Breast epithelium (tissue), 4 donors: ENCODE measurements at regions not wholly inside any gene's neighbourhood (a gene's known extent, or its start where the extent isn't known, plus 50 kb on each side); places are given as distances from the start of the nearest gene placed in this dataset.

ENCODE experiments used
- DNase-seq, 2 donors: peaks; one replicate each; pipeline ENCODE4 v3.0.0-alpha.2; 2019; ENCODE audit warnings: low spot score in 2 of 2
- H3K27ac ChIP-seq, 2 donors: fragments of 200-600 bp; sonication (generic) in 1 of 2; one replicate each; pipeline ENCODE4 v1.5.1; 2016 to 2019; ENCODE audit warnings: mild to moderate bottlenecking in 1 of 2
- H3K27me3 ChIP-seq, 2 donors: fragments of 200-600 bp; sonication (generic) in 1 of 2; one replicate each; pipeline versions ENCODE4 v1.5.1 to v1.6.0; 2017 to 2019; ENCODE audit warnings: control low read depth in 1 of 2, mild to moderate bottlenecking in 1 of 2
- H3K36me3 ChIP-seq: fragments of 200-600 bp; one replicate; pipeline ENCODE4 v1.5.1; 2019
- H3K4me1 ChIP-seq, 2 donors: fragments of 200-600 bp; sonication (generic); one replicate each; pipeline ENCODE4 v1.5.1; 2016 to 2019; ENCODE audit warnings: control low read depth in 1 of 2
- H3K4me3 ChIP-seq, 3 donors: fragments of 200-600 bp; sonication (generic); 1 replicate in 2 of 3; 2 replicates in 1 of 3; pipeline ENCODE4 v1.5.1; 2016 to 2019; ENCODE audit warnings: mild to moderate bottlenecking in 3 of 3, moderate library complexity in 2 of 3
- H3K9me3 ChIP-seq, 2 donors: fragments of 200-600 bp; sonication (generic) in 1 of 2; one replicate each; pipeline ENCODE4 v1.5.1; 2016 to 2019; ENCODE audit warnings: control low read depth in 1 of 2
- POLR2A ChIP-seq: fragments of 450-650 bp; IDR thresholded peaks from one replicate; pipeline ENCODE4 v1.6.1; 2016; ENCODE audit warnings: antibody characterized with exemption, mild to moderate bottlenecking, moderate library complexity
- POLR2AphosphoS5 ChIP-seq, 3 donors: sonication (generic); formaldehyde crosslinking; IDR thresholded peaks; one replicate each; pipeline ENCODE4 v1.6.1; 2017; ENCODE audit warnings: antibody characterized with exemption in 3 of 3
- intact Hi-C: fragments of 100-400 bp; cut with DNase I; formaldehyde crosslinking; loops from one replicate; pipeline ENCODE4 v1.15.1; 2023; ENCODE audit warnings: low total_unique reads
- TF ChIP-seq, protein P1 (sequence below), 3 donors: fragments of 450-650 bp; IDR thresholded peaks; one replicate each; pipeline ENCODE4 v1.5.1; 2016 to 2017; ENCODE audit warnings: antibody characterized with exemption in 3 of 3, mild to moderate bottlenecking in 3 of 3, moderate library complexity in 3 of 3

GRCh38 chr15:46764851-46765250 lies 952.5 kb upstream of the SEMA6D start:
- Histone ChIP-seq H3K27me3 (no peaks in the 10 kb centered on the region), H3K27ac (no peak overlapping the region), H3K4me1 (no peaks in the 10 kb centered on the region), H3K9me3 (peaks cover 5 to 19% of the 10 kb centered on the region in 2 donors), H3K4me3 (no peak overlapping the region), H3K36me3 (no peaks in the 10 kb centered on the region)
- TF ChIP-seq POLR2AphosphoS5 (IDR thresholded peaks at IDR 0.05) (no peak), POLR2A (no peak)
- TF ChIP-seq, protein P1, sequence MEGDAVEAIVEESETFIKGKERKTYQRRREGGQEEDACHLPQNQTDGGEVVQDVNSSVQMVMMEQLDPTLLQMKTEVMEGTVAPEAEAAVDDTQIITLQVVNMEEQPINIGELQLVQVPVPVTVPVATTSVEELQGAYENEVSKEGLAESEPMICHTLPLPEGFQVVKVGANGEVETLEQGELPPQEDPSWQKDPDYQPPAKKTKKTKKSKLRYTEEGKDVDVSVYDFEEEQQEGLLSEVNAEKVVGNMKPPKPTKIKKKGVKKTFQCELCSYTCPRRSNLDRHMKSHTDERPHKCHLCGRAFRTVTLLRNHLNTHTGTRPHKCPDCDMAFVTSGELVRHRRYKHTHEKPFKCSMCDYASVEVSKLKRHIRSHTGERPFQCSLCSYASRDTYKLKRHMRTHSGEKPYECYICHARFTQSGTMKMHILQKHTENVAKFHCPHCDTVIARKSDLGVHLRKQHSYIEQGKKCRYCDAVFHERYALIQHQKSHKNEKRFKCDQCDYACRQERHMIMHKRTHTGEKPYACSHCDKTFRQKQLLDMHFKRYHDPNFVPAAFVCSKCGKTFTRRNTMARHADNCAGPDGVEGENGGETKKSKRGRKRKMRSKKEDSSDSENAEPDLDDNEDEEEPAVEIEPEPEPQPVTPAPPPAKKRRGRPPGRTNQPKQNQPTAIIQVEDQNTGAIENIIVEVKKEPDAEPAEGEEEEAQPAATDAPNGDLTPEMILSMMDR (IDR thresholded peaks at IDR 0.05) = no peak
- no peak for DNase-seq
- intact Hi-C loops = no loop called here

DNA sequence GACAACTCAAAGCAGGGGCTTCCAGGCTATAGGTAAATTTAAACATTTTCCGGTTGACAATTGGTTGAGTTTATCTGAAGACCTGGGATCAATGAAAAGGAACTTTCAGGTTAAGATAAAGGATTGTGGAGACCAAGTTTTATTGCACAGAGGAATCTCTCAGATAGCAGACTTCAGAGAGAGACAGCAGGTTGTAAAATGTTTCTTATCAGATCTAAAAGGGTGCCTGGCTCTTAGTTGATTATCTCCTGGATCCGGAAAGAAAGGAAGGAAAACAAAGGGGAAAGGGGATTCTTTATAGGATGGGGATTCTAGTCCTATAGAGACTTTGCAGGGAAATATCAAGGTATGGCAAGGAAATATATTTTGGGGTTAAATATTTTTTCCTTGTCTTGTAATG lies 951.3 kb upstream of the SEMA6D start:
- H3K27me3 ChIP-seq = no peaks in the 10 kb centered on the region
- H3K4me3 ChIP-seq = no peak overlapping the region
- no peak overlapping the region for H3K27ac ChIP-seq
- no peaks in the 10 kb centered on the region for H3K36me3 ChIP-seq
- TF ChIP-seq, protein P1 (IDR thresholded peaks at IDR 0.05) = no peak
- TF ChIP-seq POLR2A = no peak
- no peak for TF ChIP-seq POLR2AphosphoS5 (IDR thresholded peaks at IDR 0.05)
- no peak for DNase-seq
- intact Hi-C loops = no loop called here
- peaks cover 5 to 19% of the 10 kb centered on the region in 2 donors for H3K9me3 ChIP-seq
- no peaks in the 10 kb centered on the region for H3K4me1 ChIP-seq

- Histone ChIP-seq H3K9me3 (peaks cover 5 to 19% of the 10 kb centered on the region in 2 donors), H3K4me1 (no peaks in the 10 kb centered on the region), H3K4me3 (no peak overlapping the region), H3K36me3 (no peaks in the 10 kb centered on the region), H3K27ac (no peak overlapping the region), H3K27me3 (no peaks in the 10 kb centered on the region)
- intact Hi-C loops = no loop called here
- TF ChIP-seq POLR2AphosphoS5 (IDR thresholded peaks at IDR 0.05) = no peak
- no peak for TF ChIP-seq POLR2A
- TF ChIP-seq, protein P1 (IDR thresholded peaks at IDR 0.05) = no peak
- DNase-seq = no peak
These were observed 949.0 kb upstream of the SEMA6D start for GRCh38 chr15:46768287-46768686.

DNA sequence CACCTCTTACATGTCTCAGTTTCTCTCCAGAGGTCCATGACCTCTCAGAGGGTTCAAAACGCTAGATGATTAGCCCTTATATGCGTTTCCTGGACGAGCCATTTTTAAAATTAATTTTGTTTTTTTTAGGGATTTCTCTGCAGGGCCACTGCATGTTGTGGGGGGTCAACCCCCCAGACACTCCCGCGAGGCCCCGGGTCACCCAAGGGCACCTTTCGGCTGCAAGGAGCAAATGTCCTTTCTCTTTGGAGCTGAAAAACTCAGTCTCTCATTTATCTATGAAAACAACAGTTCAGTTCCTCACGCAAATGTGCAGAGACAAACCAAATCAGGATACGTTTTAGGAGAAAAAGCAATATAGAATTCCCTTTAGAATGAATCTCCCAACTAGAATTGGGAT lies 944.3 kb upstream of the SEMA6D start:
- no peak for DNase-seq
- intact Hi-C loops = no loop called here
- Histone ChIP-seq H3K27me3 (no peaks in the 10 kb centered on the region), H3K9me3 (peaks cover 5 to 18% of the 10 kb centered on the region in 2 donors), H3K27ac (no peak overlapping the region), H3K4me3 (no peak overlapping the region), H3K36me3 (no peaks in the 10 kb centered on the region), H3K4me1 (no peaks in the 10 kb centered on the region)
- TF ChIP-seq POLR2AphosphoS5 (IDR thresholded peaks at IDR 0.05) = no peak

- no peak for DNase-seq
- Histone ChIP-seq H3K27ac (no peak overlapping the region), H3K9me3 (no peaks in the 10 kb centered on the region), H3K4me3 (no peak overlapping the region), H3K27me3 (no peaks in the 10 kb centered on the region), H3K36me3 (no peaks in the 10 kb centered on the region), H3K4me1 (no peaks in the 10 kb centered on the region)
- intact Hi-C loops = no loop called here
- TF ChIP-seq POLR2AphosphoS5 (IDR thresholded peaks at IDR 0.05) = no peak
- TF ChIP-seq, protein P1 (IDR thresholded peaks at IDR 0.05) = no peak
- no peak for TF ChIP-seq POLR2A
These were observed 938.4 kb upstream of the SEMA6D start for GRCh38 chr15:46778876-46779275.
